Loucy (cell line): ENCODE measurements at regions not wholly inside any gene's neighbourhood (a gene's known extent, or its start where the extent isn't known, plus 50 kb on each side); places are given as distances from the start of the nearest gene placed in this dataset.

Experiments used
- H2AFZ ChIP-seq: fragments of 200-600 bp; sonication (generic); 2 replicates; pipeline ENCODE4 v1.6.0; 2016; ENCODE audit warnings: antibody characterized with exemption, mild to moderate bottlenecking, low read length, moderate library complexity
- H3F3A ChIP-seq: fragments of 200-600 bp; 2 replicates; pipeline ENCODE4 v1.6.0; 2016; ENCODE audit warnings: antibody characterized with exemption, low read depth, mild to moderate bottlenecking
- H3K27me3 ChIP-seq: fragments of 200-600 bp; sonication (generic); 2 replicates; pipeline ENCODE4 v1.6.1; 2014; ENCODE audit warnings: low read length, mild to moderate bottlenecking; ENCODE audit not compliant: insufficient read depth, poor library complexity, severe bottlenecking
- H3K36me3 ChIP-seq: fragments of 200-600 bp; sonication (generic); 2 replicates; pipeline ENCODE4 v1.6.1; 2016; ENCODE audit warnings: low read length; ENCODE audit not compliant: insufficient read depth
- H3K4me1 ChIP-seq: fragments of 200-600 bp; sonication (generic); 2 replicates; pipeline ENCODE4 v1.5.1; 2014; ENCODE audit warnings: low read length, mild to moderate bottlenecking; ENCODE audit not compliant: insufficient read depth, poor library complexity, severe bottlenecking
- H3K4me2 ChIP-seq: fragments of 200-600 bp; sonication (generic); 2 replicates; pipeline ENCODE4 v1.6.0; 2014; ENCODE audit warnings: antibody characterized with exemption, low read length, low read depth, mild to moderate bottlenecking; ENCODE audit not compliant: poor library complexity, severe bottlenecking
- H3K4me3 ChIP-seq: fragments of 200-600 bp; sonication (generic); 2 replicates; pipeline ENCODE4 v1.5.1; 2014; ENCODE audit warnings: low read length, mild to moderate bottlenecking, mixed read lengths; ENCODE audit not compliant: poor library complexity, severe bottlenecking
- H3K79me2 ChIP-seq: fragments of 200-600 bp; sonication (generic); 2 replicates; pipeline ENCODE4 v1.6.1; 2014; ENCODE audit warnings: low read length; ENCODE audit not compliant: insufficient read depth
- H3K9ac ChIP-seq: fragments of 200-600 bp; sonication (generic); 2 replicates; pipeline ENCODE4 v1.6.0; 2014; ENCODE audit warnings: mild to moderate bottlenecking, low read depth, low read length, moderate library complexity; ENCODE audit not compliant: poor library complexity, severe bottlenecking
- H3K9me2 ChIP-seq: fragments of 200-600 bp; sonication (generic); replicated peaks from 2 replicates; pipeline ENCODE4 v1.6.1; 2016; ENCODE audit warnings: low read depth, low read length, mixed read lengths
- H3K9me3 ChIP-seq: fragments of 200-600 bp; sonication (generic); 2 replicates; pipeline ENCODE4 v1.6.1; 2014; ENCODE audit warnings: mild to moderate bottlenecking, antibody characterized with exemption, low read length, low read depth; ENCODE audit not compliant: insufficient read depth
- H4K20me1 ChIP-seq: fragments of 200-600 bp; sonication (generic); 2 replicates; pipeline ENCODE4 v1.6.0; 2014; ENCODE audit warnings: antibody characterized with exemption, low read length, mild to moderate bottlenecking; ENCODE audit not compliant: insufficient read depth, poor library complexity, severe bottlenecking
- EZH2phosphoT487 ChIP-seq: fragments of 200-600 bp; IDR thresholded peaks from 2 replicates; pipeline ENCODE4 v1.6.1; 2018; ENCODE audit warnings: antibody characterized with exemption, mild to moderate bottlenecking, moderate library complexity, borderline replicate concordance
- TF ChIP-seq, protein P1 (sequence below): fragments of 200-600 bp; sonication (generic); conservative IDR thresholded peaks from 2 replicates; pipeline ENCODE4 v1.5.1; 2014; ENCODE audit warnings: mild to moderate bottlenecking, antibody characterized with exemption, low read length

- Histone ChIP-seq H3K4me1 (no peaks in the 10 kb centered on the region), H4K20me1 (no peaks in the 10 kb centered on the region), H3K4me3 (no peak overlapping the region), H3K79me2 (no peaks in the 10 kb centered on the region), H3K4me2 (no peak overlapping the region), H3K27me3 (no peaks in the 10 kb centered on the region), H3F3A (no peaks in the 10 kb centered on the region), H3K9ac (no peak overlapping the region), H3K9me2 (no peaks in the 10 kb centered on the region), H3K36me3 (no peaks in the 10 kb centered on the region), H3K9me3 (no peaks in the 10 kb centered on the region), H2AFZ (no peak overlapping the region)
- TF ChIP-seq, protein P1, sequence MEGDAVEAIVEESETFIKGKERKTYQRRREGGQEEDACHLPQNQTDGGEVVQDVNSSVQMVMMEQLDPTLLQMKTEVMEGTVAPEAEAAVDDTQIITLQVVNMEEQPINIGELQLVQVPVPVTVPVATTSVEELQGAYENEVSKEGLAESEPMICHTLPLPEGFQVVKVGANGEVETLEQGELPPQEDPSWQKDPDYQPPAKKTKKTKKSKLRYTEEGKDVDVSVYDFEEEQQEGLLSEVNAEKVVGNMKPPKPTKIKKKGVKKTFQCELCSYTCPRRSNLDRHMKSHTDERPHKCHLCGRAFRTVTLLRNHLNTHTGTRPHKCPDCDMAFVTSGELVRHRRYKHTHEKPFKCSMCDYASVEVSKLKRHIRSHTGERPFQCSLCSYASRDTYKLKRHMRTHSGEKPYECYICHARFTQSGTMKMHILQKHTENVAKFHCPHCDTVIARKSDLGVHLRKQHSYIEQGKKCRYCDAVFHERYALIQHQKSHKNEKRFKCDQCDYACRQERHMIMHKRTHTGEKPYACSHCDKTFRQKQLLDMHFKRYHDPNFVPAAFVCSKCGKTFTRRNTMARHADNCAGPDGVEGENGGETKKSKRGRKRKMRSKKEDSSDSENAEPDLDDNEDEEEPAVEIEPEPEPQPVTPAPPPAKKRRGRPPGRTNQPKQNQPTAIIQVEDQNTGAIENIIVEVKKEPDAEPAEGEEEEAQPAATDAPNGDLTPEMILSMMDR, result no peak
- no peak for TF ChIP-seq EZH2phosphoT487
Measured at GRCh38 chr21:22277341-22277740, 1279.1 kb downstream of the NCAM2 start.

GRCh38 chr21:22278366-22278765, 1280.2 kb downstream of the NCAM2 start:
- Histone ChIP-seq H3K4me1 (no peaks in the 10 kb centered on the region), H2AFZ (no peak overlapping the region), H3K79me2 (no peaks in the 10 kb centered on the region), H3K4me2 (no peak overlapping the region), H3K4me3 (no peak overlapping the region), H3F3A (no peaks in the 10 kb centered on the region), H4K20me1 (no peaks in the 10 kb centered on the region), H3K9ac (no peak overlapping the region), H3K27me3 (no peaks in the 10 kb centered on the region), H3K36me3 (no peaks in the 10 kb centered on the region), H3K9me3 (no peaks in the 10 kb centered on the region), H3K9me2 (no peaks in the 10 kb centered on the region)
- no peak for TF ChIP-seq EZH2phosphoT487
- TF ChIP-seq, protein P1, result no peak

- H3K4me1 ChIP-seq, result no peaks in the 10 kb centered on the region
- H2AFZ ChIP-seq, result no peak overlapping the region
- no peaks in the 10 kb centered on the region for H3K36me3 ChIP-seq
- H3F3A ChIP-seq, result no peaks in the 10 kb centered on the region
- H3K9me2 ChIP-seq, result no peaks in the 10 kb centered on the region
- no peak overlapping the region for H3K4me2 ChIP-seq
- TF ChIP-seq, protein P1, result no peak
- no peak for TF ChIP-seq EZH2phosphoT487
- no peaks in the 10 kb centered on the region for H3K27me3 ChIP-seq
- no peaks in the 10 kb centered on the region for H3K9me3 ChIP-seq
- no peak overlapping the region for H3K4me3 ChIP-seq
- H3K79me2 ChIP-seq, result no peaks in the 10 kb centered on the region
- no peak overlapping the region for H3K9ac ChIP-seq
- H4K20me1 ChIP-seq, result no peaks in the 10 kb centered on the region
Measured at GRCh38 chr21:22280851-22281250, 1282.6 kb downstream of the NCAM2 start.
